H9 (cell line): ENCODE measurements at regions not wholly inside any gene's neighbourhood (a gene's known extent, or its start where the extent isn't known, plus 50 kb on each side); places are given as distances from the start of the nearest gene placed in this dataset.

Experiments used
- DNase-seq: peaks from one replicate; pipeline ENCODE4 v3.0.0-alpha.2; 2017
- H2AFZ ChIP-seq: one replicate; pipeline ENCODE4 v1.6.1; 2013; ENCODE audit warnings: mild to moderate bottlenecking, low read length, control low read depth, moderate library complexity
- H2AK5ac ChIP-seq: 2 replicates; pipeline ENCODE4 v1.6.1; 2013; ENCODE audit warnings: low read length, control low read depth, mixed read lengths; ENCODE audit not compliant: insufficient read length
- H2BK120ac ChIP-seq: one replicate; pipeline ENCODE4 v1.6.1; 2013; ENCODE audit warnings: low read depth, mild to moderate bottlenecking, low read length, control low read depth, inconsistent platforms; ENCODE audit not compliant: poor library complexity, severe bottlenecking
- H2BK12ac ChIP-seq: 2 replicates; pipeline ENCODE4 v1.6.1; 2013; ENCODE audit warnings: low read length, control low read depth, mixed read lengths, low read depth; ENCODE audit not compliant: insufficient read length
- H2BK15ac ChIP-seq: 2 replicates; pipeline ENCODE4 v1.6.1; 2013; ENCODE audit warnings: low read depth, low read length, control low read depth
- H2BK20ac ChIP-seq: one replicate; pipeline ENCODE4 v1.6.1; 2013; ENCODE audit warnings: low read depth, mild to moderate bottlenecking, low read length, control low read depth, inconsistent platforms; ENCODE audit not compliant: poor library complexity, severe bottlenecking
- H2BK5ac ChIP-seq: 2 replicates; pipeline ENCODE4 v1.6.1; 2013; ENCODE audit warnings: low read length, control low read depth, mixed read lengths; ENCODE audit not compliant: insufficient read length
- H3K14ac ChIP-seq: 2 replicates; pipeline ENCODE4 v1.6.1; 2013; ENCODE audit warnings: low read length, control low read depth; ENCODE audit not compliant: insufficient read depth
- H3K18ac ChIP-seq: 2 replicates; pipeline ENCODE4 v1.6.1; 2013; ENCODE audit warnings: low read depth, mild to moderate bottlenecking, mixed read lengths, low read length, control low read depth; ENCODE audit not compliant: insufficient read length
- H3K23ac ChIP-seq: 2 replicates; pipeline ENCODE4 v1.6.1; 2013; ENCODE audit warnings: low read length, control low read depth, mixed read lengths, low read depth; ENCODE audit not compliant: insufficient read length
- H3K23me2 ChIP-seq: 2 replicates; pipeline ENCODE4 v1.6.1; 2013; ENCODE audit warnings: low read depth, mild to moderate bottlenecking, mixed read lengths, low read length, control low read depth; ENCODE audit not compliant: insufficient read length, poor library complexity, severe bottlenecking
- H3K27ac ChIP-seq: 2 replicates; pipeline ENCODE4 v1.5.1; 2013; ENCODE audit warnings: low read length, control low read depth, mixed read lengths, low read depth; ENCODE audit not compliant: insufficient read length
- H3K27me3 ChIP-seq: 2 replicates; pipeline ENCODE4 v1.6.1; 2013; ENCODE audit warnings: low read length, control low read depth, inconsistent platforms; ENCODE audit not compliant: insufficient read depth
- H3K4ac ChIP-seq: 2 replicates; pipeline ENCODE4 v1.6.1; 2013; ENCODE audit warnings: low read depth, mild to moderate bottlenecking, control low read depth, inconsistent platforms, low read length, moderate library complexity
- H3K4me1 ChIP-seq: 2 replicates; pipeline ENCODE4 v1.6.1; 2013; ENCODE audit warnings: low read length, control low read depth, inconsistent platforms; ENCODE audit not compliant: insufficient read depth
- H3K4me2 ChIP-seq: 2 replicates; pipeline ENCODE4 v1.6.1; 2013; ENCODE audit warnings: low read length, control low read depth, mixed read lengths; ENCODE audit not compliant: insufficient read length, insufficient read depth
- H3K56ac ChIP-seq: 2 replicates; pipeline ENCODE4 v1.6.1; 2013; ENCODE audit warnings: low read depth, mild to moderate bottlenecking, mixed read lengths, low read length, control low read depth; ENCODE audit not compliant: insufficient read length
- H3K79me1 ChIP-seq: 2 replicates; pipeline ENCODE4 v1.6.1; 2013; ENCODE audit warnings: low read depth, mild to moderate bottlenecking, moderate library complexity, low read length, control low read depth, inconsistent platforms; ENCODE audit not compliant: insufficient read depth, poor library complexity, severe bottlenecking
- H3K79me2 ChIP-seq: 2 replicates; pipeline ENCODE4 v1.6.1; 2013; ENCODE audit warnings: low read length, control low read depth, inconsistent platforms; ENCODE audit not compliant: insufficient read depth
- H3K9ac ChIP-seq: 2 replicates; pipeline ENCODE4 v1.6.1; 2013; ENCODE audit warnings: low read length, control low read depth, mixed read lengths; ENCODE audit not compliant: insufficient read length; ENCODE audit errors: extremely low read depth
- H3K9me3 ChIP-seq: one replicate; pipeline ENCODE4 v1.6.1; 2013; ENCODE audit warnings: low read depth, low read length, inconsistent platforms; ENCODE audit not compliant: control insufficient read depth
- H3T11ph ChIP-seq: one replicate; pipeline ENCODE4 v1.6.1; 2013; ENCODE audit warnings: mild to moderate bottlenecking, low read length, control low read depth, inconsistent platforms
- H4K20me1 ChIP-seq: one replicate; pipeline ENCODE4 v1.6.1; 2013; ENCODE audit not compliant: control insufficient read depth, insufficient read length, insufficient read depth
- H4K5ac ChIP-seq: 2 replicates; pipeline ENCODE4 v1.6.1; 2013; ENCODE audit warnings: low read depth, mild to moderate bottlenecking, mixed read lengths, low read length, control low read depth; ENCODE audit not compliant: insufficient read length
- H4K8ac ChIP-seq: replicated peaks from 2 replicates; pipeline ENCODE4 v1.6.1; 2013; ENCODE audit warnings: low read length, control low read depth, mixed read lengths, low read depth; ENCODE audit not compliant: insufficient read length
- H4K91ac ChIP-seq: 2 replicates; pipeline ENCODE4 v1.6.1; 2013; ENCODE audit warnings: low read depth, mild to moderate bottlenecking, moderate library complexity, mixed read lengths, low read length, control low read depth; ENCODE audit not compliant: insufficient read length
- H3K27ac Mint-ChIP-seq, 3 experiments: 2 replicates in 2 of 3; 3 replicates in 1 of 3; pipeline ENCODE4 v1.8.0; 2020 to 2021; ENCODE audit warnings: mixed read lengths in 3 of 3, mild to moderate bottlenecking in 1 of 3, moderate library complexity in 1 of 3
- H3K27me3 Mint-ChIP-seq: 2 replicates; pipeline ENCODE4 v1.8.0; 2021; ENCODE audit warnings: low read depth, mild to moderate bottlenecking, moderate library complexity, mixed read lengths
- H3K36me3 Mint-ChIP-seq, 3 experiments: 2 replicates in 2 of 3; 3 replicates in 1 of 3; pipeline ENCODE4 v1.8.0; 2020 to 2021; ENCODE audit warnings: low read depth in 3 of 3, mixed read lengths in 3 of 3; ENCODE audit not compliant: insufficient read depth in 1 of 3
- H3K4me1 Mint-ChIP-seq, 2 experiments: 2 replicates each; pipeline ENCODE4 v1.8.0; 2020; ENCODE audit warnings: mixed read lengths in 2 of 2
- H3K4me3 Mint-ChIP-seq, 2 experiments: 2 replicates in 1 of 2; 3 replicates in 1 of 2; pipeline ENCODE4 v1.8.0; 2020 to 2021; ENCODE audit warnings: mild to moderate bottlenecking in 2 of 2, mixed read lengths in 2 of 2, moderate library complexity in 1 of 2
- H3K9me3 Mint-ChIP-seq, 2 experiments: 2 replicates in 1 of 2; 3 replicates in 1 of 2; pipeline ENCODE4 v1.8.0; 2020; ENCODE audit warnings: mild to moderate bottlenecking in 2 of 2, mixed read lengths in 2 of 2, moderate library complexity in 1 of 2
- CTCF ChIP-seq: fragments of 200-600 bp; sonication (generic); conservative IDR thresholded peaks from 3 replicates; pipeline ENCODE4 v1.8.0; 2021; ENCODE audit warnings: antibody characterized with exemption, mild to moderate bottlenecking
- WGBS: extraction: QIAGEN DNeasy Blood & Tissue Kit; methylation state at CpG from one replicate; pipeline ENCODE4 v1.1.7; 2013; ENCODE audit warnings: missing lambda C conversion rate, low lambda C conversion rate, mixed read lengths; ENCODE audit not compliant: insufficient read length; ENCODE audit errors: extremely low coverage; 5-methylcytosine and 5-hydroxymethylcytosine counted together

- H3K79me2 ChIP-seq: no peaks in the 10 kb centered on the region
- H4K91ac ChIP-seq: no peak overlapping the region
- H2BK20ac ChIP-seq: no peak overlapping the region
- H3K56ac ChIP-seq: no peak overlapping the region
- no peak overlapping the region for H2BK12ac ChIP-seq
- H3K23me2 ChIP-seq: peaks cover 28% of the 10 kb centered on the region
- H3K79me1 ChIP-seq: no peaks in the 10 kb centered on the region
- Mint-ChIP-seq H3K9me3 (peaks cover 3 to 14% of the 10 kb centered on the region in 2 experiments; a peak in 2 of 5 replicates), H3K4me3 (peak overlapping the region; percentile 70 to 85), H3K4me1 (peaks cover 42 to 74% of the 10 kb centered on the region in 2 experiments), H3K36me3 (no peaks in the 10 kb centered on the region; a peak in 1 of 7 replicates), H3K27ac (no peak overlapping the region; a peak in 1 of 7 replicates), H3K27me3 (peaks cover 100% of the 10 kb centered on the region)
- H4K20me1 ChIP-seq: no peaks in the 10 kb centered on the region
- H4K8ac ChIP-seq: no peak overlapping the region
- H3K14ac ChIP-seq: no peak overlapping the region
- no peak overlapping the region for H2BK120ac ChIP-seq
- no peak overlapping the region for H3K27ac ChIP-seq
- no peaks in the 10 kb centered on the region for H3K9me3 ChIP-seq
- no peak overlapping the region for H3K23ac ChIP-seq
- H2AK5ac ChIP-seq: no peak overlapping the region
- no peak overlapping the region for H3K4ac ChIP-seq
- TF ChIP-seq CTCF: no peak
- peak overlapping the region; percentile 79 for H3K4me2 ChIP-seq
- H2BK5ac ChIP-seq: no peak overlapping the region
- no peak overlapping the region for H3K9ac ChIP-seq
- DNase-seq: no peak
- H3K27me3 ChIP-seq: peaks cover 92% of the 10 kb centered on the region
- WGBS: no CpG with 5 or more reads among the region's 29 CpGs
- H4K5ac ChIP-seq: no peak overlapping the region
- H2AFZ ChIP-seq: no peak overlapping the region
- H3K18ac ChIP-seq: no peak overlapping the region
- peaks cover 9% of the 10 kb centered on the region for H3K4me1 ChIP-seq
- H3T11ph ChIP-seq: no peak overlapping the region
- no peak overlapping the region for H2BK15ac ChIP-seq
These were observed 110.8 kb downstream of the TRIM27 start for GRCh38 chr6:28812778-28813569.
